SK-N-SH treated with all-trans-retinoic acid at 6 μM for 48 hours (cell line): ENCODE measurements at regions not wholly inside any gene's neighbourhood (a gene's known extent, or its start where the extent isn't known, plus 50 kb on each side); places are given as distances from the start of the nearest gene placed in this dataset.

Experiments
- ARNTL ChIP-seq: fragments of 450-650 bp; formaldehyde crosslinking; IDR thresholded peaks from 2 replicates; pipeline ENCODE4 v1.5.0; 2020; ENCODE audit warnings: low read depth, mild to moderate bottlenecking, moderate library complexity, borderline replicate concordance
- BACH2 ChIP-seq: fragments of 250-450 bp; sonication (Bioruptor Pico); IDR thresholded peaks from 2 replicates; pipeline ENCODE4 v1.9.0; 2021; ENCODE audit warnings: mild to moderate bottlenecking, borderline replicate concordance
- GLIS3 ChIP-seq: fragments of 250-450 bp; sonication (Bioruptor Pico); IDR thresholded peaks from 2 replicates; pipeline ENCODE4 v1.5.0; 2020; ENCODE audit warnings: mild to moderate bottlenecking, moderate library complexity
- OSR1 ChIP-seq: fragments of 250-450 bp; sonication (Bioruptor Pico); IDR thresholded peaks from 2 replicates; pipeline ENCODE4 v1.8.0; 2022; ENCODE audit warnings: moderate library complexity, mild to moderate bottlenecking, inconsistent platforms
- RARB ChIP-seq: fragments of 250-450 bp; sonication (Bioruptor Pico); IDR thresholded peaks from 2 replicates; pipeline ENCODE4 v1.8.0; 2021; ENCODE audit warnings: mild to moderate bottlenecking, moderate library complexity
- SNAI2 ChIP-seq: fragments of 250-450 bp; sonication (Bioruptor Pico); IDR thresholded peaks from 2 replicates; pipeline ENCODE4 v1.5.0; 2020; ENCODE audit warnings: mild to moderate bottlenecking, moderate library complexity
- TOX ChIP-seq: fragments of 250-450 bp; sonication (Bioruptor Pico); IDR thresholded peaks from 2 replicates; pipeline ENCODE4 v1.8.0; 2021; ENCODE audit warnings: mild to moderate bottlenecking, moderate library complexity, borderline replicate concordance
- ZFP3 ChIP-seq: fragments of 250-450 bp; sonication (Bioruptor Pico); IDR thresholded peaks from 2 replicates; pipeline ENCODE4 v1.5.0; 2020; ENCODE audit warnings: mild to moderate bottlenecking, moderate library complexity
- ZFP30 ChIP-seq: fragments of 450-650 bp; formaldehyde crosslinking; IDR thresholded peaks from 2 replicates; pipeline ENCODE4 v1.5.0; 2022; ENCODE audit warnings: mild to moderate bottlenecking, moderate library complexity
- ZNF565 ChIP-seq: fragments of 450-650 bp; formaldehyde crosslinking; conservative IDR thresholded peaks from 2 replicates; pipeline ENCODE4 v1.5.0; 2020; ENCODE audit warnings: low read depth, mild to moderate bottlenecking, moderate library complexity
- ZNF70 ChIP-seq: fragments of 450-650 bp; formaldehyde crosslinking; IDR thresholded peaks from 2 replicates; pipeline ENCODE4 v1.5.0; 2020; ENCODE audit warnings: mild to moderate bottlenecking, moderate library complexity
- TF ChIP-seq, protein P1 (sequence below): fragments of 250-450 bp; sonication (Bioruptor Pico); IDR thresholded peaks from 2 replicates; pipeline ENCODE4 v1.5.1; 2021; ENCODE audit warnings: mild to moderate bottlenecking, moderate library complexity
- TF ChIP-seq, protein P2 (sequence below): fragments of 250-450 bp; sonication (Bioruptor Pico); IDR thresholded peaks from 2 replicates; pipeline ENCODE4 v1.8.0; 2020; ENCODE audit warnings: mild to moderate bottlenecking, moderate library complexity, borderline replicate concordance
- TF ChIP-seq, protein P3 (sequence below): fragments of 250-450 bp; sonication (Bioruptor Pico); IDR thresholded peaks from 2 replicates; pipeline ENCODE4 v1.5.1; 2020; ENCODE audit warnings: low read depth, mild to moderate bottlenecking, moderate library complexity

DNA sequence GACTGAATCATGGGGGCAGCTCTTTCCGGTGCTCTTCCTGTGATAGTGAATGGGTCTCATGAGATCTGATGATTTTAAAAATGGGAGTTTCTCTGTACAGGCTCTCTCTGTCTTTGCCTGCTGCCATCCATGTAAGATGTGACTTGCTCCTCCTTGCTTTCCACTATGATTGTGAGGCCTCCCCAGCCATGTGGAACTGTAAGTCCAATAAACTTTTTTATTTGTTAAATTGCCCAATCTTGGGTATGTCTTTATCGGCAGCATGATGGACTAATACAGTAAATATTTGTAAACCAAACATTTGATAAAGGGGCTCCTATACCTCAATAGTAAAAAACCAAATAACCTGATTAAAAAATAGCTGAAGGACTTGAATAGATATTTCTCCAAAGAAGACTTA, 77.3 kb downstream of the INSIG2 start:
- TF ChIP-seq ZNF70, result no peak
- TF ChIP-seq TOX, result no peak
- no peak for TF ChIP-seq ZFP3
- no peak for TF ChIP-seq ARNTL (CRISPR knock-in tag)
- no peak for TF ChIP-seq OSR1
- no peak for TF ChIP-seq ZFP30 (CRISPR knock-in tag)
- TF ChIP-seq, protein P1, sequence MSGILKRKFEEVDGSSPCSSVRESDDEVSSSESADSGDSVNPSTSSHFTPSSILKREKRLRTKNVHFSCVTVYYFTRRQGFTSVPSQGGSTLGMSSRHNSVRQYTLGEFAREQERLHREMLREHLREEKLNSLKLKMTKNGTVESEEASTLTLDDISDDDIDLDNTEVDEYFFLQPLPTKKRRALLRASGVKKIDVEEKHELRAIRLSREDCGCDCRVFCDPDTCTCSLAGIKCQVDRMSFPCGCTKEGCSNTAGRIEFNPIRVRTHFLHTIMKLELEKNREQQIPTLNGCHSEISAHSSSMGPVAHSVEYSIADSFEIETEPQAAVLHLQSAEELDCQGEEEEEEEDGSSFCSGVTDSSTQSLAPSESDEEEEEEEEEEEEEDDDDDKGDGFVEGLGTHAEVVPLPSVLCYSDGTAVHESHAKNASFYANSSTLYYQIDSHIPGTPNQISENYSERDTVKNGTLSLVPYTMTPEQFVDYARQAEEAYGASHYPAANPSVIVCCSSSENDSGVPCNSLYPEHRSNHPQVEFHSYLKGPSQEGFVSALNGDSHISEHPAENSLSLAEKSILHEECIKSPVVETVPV (CRISPR knock-in tag), result no peak
- TF ChIP-seq, protein P2, sequence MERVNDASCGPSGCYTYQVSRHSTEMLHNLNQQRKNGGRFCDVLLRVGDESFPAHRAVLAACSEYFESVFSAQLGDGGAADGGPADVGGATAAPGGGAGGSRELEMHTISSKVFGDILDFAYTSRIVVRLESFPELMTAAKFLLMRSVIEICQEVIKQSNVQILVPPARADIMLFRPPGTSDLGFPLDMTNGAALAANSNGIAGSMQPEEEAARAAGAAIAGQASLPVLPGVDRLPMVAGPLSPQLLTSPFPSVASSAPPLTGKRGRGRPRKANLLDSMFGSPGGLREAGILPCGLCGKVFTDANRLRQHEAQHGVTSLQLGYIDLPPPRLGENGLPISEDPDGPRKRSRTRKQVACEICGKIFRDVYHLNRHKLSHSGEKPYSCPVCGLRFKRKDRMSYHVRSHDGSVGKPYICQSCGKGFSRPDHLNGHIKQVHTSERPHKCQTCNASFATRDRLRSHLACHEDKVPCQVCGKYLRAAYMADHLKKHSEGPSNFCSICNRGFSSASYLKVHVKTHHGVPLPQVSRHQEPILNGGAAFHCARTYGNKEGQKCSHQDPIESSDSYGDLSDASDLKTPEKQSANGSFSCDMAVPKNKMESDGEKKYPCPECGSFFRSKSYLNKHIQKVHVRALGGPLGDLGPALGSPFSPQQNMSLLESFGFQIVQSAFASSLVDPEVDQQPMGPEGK (CRISPR knock-in tag), result no peak
- TF ChIP-seq RARB (CRISPR knock-in tag), result no peak
- TF ChIP-seq GLIS3 (CRISPR knock-in tag), result no peak
- no peak for TF ChIP-seq BACH2 (CRISPR knock-in tag)
- TF ChIP-seq, protein P3, sequence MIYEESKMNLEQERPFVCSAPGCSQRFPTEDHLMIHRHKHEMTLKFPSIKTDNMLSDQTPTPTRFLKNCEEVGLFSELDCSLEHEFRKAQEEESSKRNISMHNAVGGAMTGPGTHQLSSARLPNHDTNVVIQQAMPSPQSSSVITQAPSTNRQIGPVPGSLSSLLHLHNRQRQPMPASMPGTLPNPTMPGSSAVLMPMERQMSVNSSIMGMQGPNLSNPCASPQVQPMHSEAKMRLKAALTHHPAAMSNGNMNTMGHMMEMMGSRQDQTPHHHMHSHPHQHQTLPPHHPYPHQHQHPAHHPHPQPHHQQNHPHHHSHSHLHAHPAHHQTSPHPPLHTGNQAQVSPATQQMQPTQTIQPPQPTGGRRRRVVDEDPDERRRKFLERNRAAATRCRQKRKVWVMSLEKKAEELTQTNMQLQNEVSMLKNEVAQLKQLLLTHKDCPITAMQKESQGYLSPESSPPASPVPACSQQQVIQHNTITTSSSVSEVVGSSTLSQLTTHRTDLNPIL (CRISPR knock-in tag), result no peak
- TF ChIP-seq ZNF565 (CRISPR knock-in tag), result no peak
- no peak for TF ChIP-seq SNAI2 (CRISPR knock-in tag)
